SIG-M5 (cell line): ENCODE measurements at regions not wholly inside any gene's neighbourhood (a gene's known extent, or its start where the extent isn't known, plus 50 kb on each side); places are given as distances from the start of the nearest gene placed in this dataset.

Experiments
- DNase-seq: peaks from one replicate; lab custom pipeline; 2025; lab: John Stamatoyannopoulos, UW

- DNase-seq = no peak
These were observed 247.3 kb downstream of the SIPA1L2 start for GRCh38 chr1:232382671-232383070.

GRCh38 chr1:232381394-232382100 lies 248.4 kb downstream of the SIPA1L2 start:
- no peak for DNase-seq

- no peak for DNase-seq
These were observed 249.3 kb downstream of the SIPA1L2 start for GRCh38 chr1:232380596-232380995.

GRCh38 chr1:232380131-232380530 lies 249.8 kb downstream of the SIPA1L2 start:
- DNase-seq = no peak

GRCh38 chr1:232379063-232379434 lies 250.9 kb downstream of the SIPA1L2 start:
- no peak for DNase-seq

- no peak for DNase-seq
These were observed 251.5 kb downstream of the SIPA1L2 start for GRCh38 chr1:232378266-232379062.

GRCh38 chr1:232377494-232377770 lies 252.5 kb downstream of the SIPA1L2 start:
- no peak for DNase-seq

- DNase-seq = no peak
These were observed 253.1 kb downstream of the SIPA1L2 start for GRCh38 chr1:232376632-232377493.

GRCh38 chr1:232372841-232373440 lies 257.0 kb downstream of the SIPA1L2 start:
- DNase-seq = no peak

- no peak for DNase-seq
These were observed 257.5 kb downstream of the SIPA1L2 start for GRCh38 chr1:232372431-232372830.

GRCh38 chr1:232369451-232370296 lies 260.3 kb downstream of the SIPA1L2 start:
- no peak for DNase-seq

GRCh38 chr1:232368821-232369321 lies 261.1 kb downstream of the SIPA1L2 start:
- DNase-seq = no peak

- DNase-seq = no peak
These were observed 262.6 kb downstream of the SIPA1L2 start for GRCh38 chr1:232367293-232367692.

- no peak for DNase-seq
These were observed 265.1 kb downstream of the SIPA1L2 start for GRCh38 chr1:232364654-232365382.

- no peak for DNase-seq
These were observed 266.9 kb downstream of the SIPA1L2 start for GRCh38 chr1:232363008-232363407.

- DNase-seq = no peak
These were observed 272.5 kb downstream of the SIPA1L2 start for GRCh38 chr1:232357416-232357815.

GRCh38 chr1:232355162-232356006 lies 274.5 kb downstream of the SIPA1L2 start:
- no peak for DNase-seq

- no peak for DNase-seq
These were observed 276.9 kb downstream of the SIPA1L2 start for GRCh38 chr1:232353001-232353400.

- DNase-seq = no peak
These were observed 277.6 kb downstream of the SIPA1L2 start for GRCh38 chr1:232352366-232352765.

GRCh38 chr1:232351335-232351734 lies 278.6 kb downstream of the SIPA1L2 start:
- DNase-seq = no peak
